Activated CD4-positive, alpha-beta memory T cell treated with anti-CD3 and anti-CD28 coated beads, Interleukin-2, amount 10 ng/mL, durations not matched to agents 7 days and 5 days (primary cell): ENCODE measurements at regions not wholly inside any gene's neighbourhood (a gene's known extent, or its start where the extent isn't known, plus 50 kb on each side); places are given as distances from the start of the nearest gene placed in this dataset.

ENCODE experiments used
- CTCF ChIA-PET: fragments of 350-600 bp; sonication (Branson Sonifier 250); formaldehyde crosslinking; loops from one replicate; lab custom pipeline; 2021; ENCODE audit warnings: antibody characterized with exemption, inconsistent platforms; lab: Charles Lee
- POLR2A ChIA-PET: fragments of 350-600 bp; sonication (Branson Sonifier 250); formaldehyde crosslinking; loops from one replicate; lab custom pipeline; 2021; ENCODE audit warnings: antibody characterized with exemption; lab: Charles Lee
- DNase-seq: peaks from one replicate; pipeline ENCODE4 v3.0.0-alpha.2; 2020
- H3K27ac Mint-ChIP-seq: one replicate; pipeline ENCODE4 v1.8.0; 2021; ENCODE audit warnings: mild to moderate bottlenecking, mixed read lengths
- H3K27me3 Mint-ChIP-seq: one replicate; pipeline ENCODE4 v1.8.0; 2021; ENCODE audit warnings: mixed read lengths
- H3K36me3 Mint-ChIP-seq: one replicate; pipeline ENCODE4 v1.8.0; 2021; ENCODE audit warnings: low read depth, mixed read lengths
- H3K4me1 Mint-ChIP-seq: one replicate; pipeline ENCODE4 v1.8.0; 2021; ENCODE audit warnings: mixed read lengths
- H3K4me3 Mint-ChIP-seq: one replicate; pipeline ENCODE4 v1.8.0; 2021; ENCODE audit warnings: mild to moderate bottlenecking, mixed read lengths
- H3K9me3 Mint-ChIP-seq: one replicate; pipeline ENCODE4 v1.8.0; 2021; ENCODE audit warnings: mixed read lengths

GRCh38 chr19:29277102-29277501, 64.2 kb upstream of the UQCRFS1 start:
- Mint-ChIP-seq H3K36me3 (peaks cover 3% of the 10 kb centered on the region), H3K4me3 (no peak overlapping the region), H3K27me3 (peaks cover 1% of the 10 kb centered on the region), H3K4me1 (peaks cover 10% of the 10 kb centered on the region), H3K27ac (no peak overlapping the region), H3K9me3 (no peaks in the 10 kb centered on the region)
- peak; percentile 65 for DNase-seq
- ChIA-PET CTCF (no interaction called here), POLR2A (no interaction called here)

- ChIA-PET CTCF (no interaction called here), POLR2A (no interaction called here)
- H3K27ac Mint-ChIP-seq, result no peak overlapping the region
- no peak for DNase-seq
- no peaks in the 10 kb centered on the region for H3K9me3 Mint-ChIP-seq
- no peak overlapping the region for H3K4me3 Mint-ChIP-seq
- peaks cover 3% of the 10 kb centered on the region for H3K36me3 Mint-ChIP-seq
- peaks cover 10% of the 10 kb centered on the region for H3K4me1 Mint-ChIP-seq
- H3K27me3 Mint-ChIP-seq, result peaks cover 5% of the 10 kb centered on the region
Observed at GRCh38 chr19:29278716-29279115, 65.8 kb upstream of the UQCRFS1 start.

GRCh38 chr19:29283366-29283765, 70.4 kb upstream of the UQCRFS1 start:
- peaks cover 2% of the 10 kb centered on the region for H3K4me1 Mint-ChIP-seq
- H3K4me3 Mint-ChIP-seq, result no peak overlapping the region
- CTCF ChIA-PET, result no interaction called here

GRCh38 chr19:29285187-29285687, 72.3 kb upstream of the UQCRFS1 start:
- H3K27ac Mint-ChIP-seq, result no peak overlapping the region
- no peak overlapping the region for H3K4me3 Mint-ChIP-seq
- no peaks in the 10 kb centered on the region for H3K36me3 Mint-ChIP-seq
- ChIA-PET CTCF (no interaction called here), POLR2A (no interaction called here)
- peaks cover 10% of the 10 kb centered on the region for H3K27me3 Mint-ChIP-seq
- H3K4me1 Mint-ChIP-seq, result peaks cover 2% of the 10 kb centered on the region
- DNase-seq, result no peak
- no peaks in the 10 kb centered on the region for H3K9me3 Mint-ChIP-seq

More at GRCh38 chr19:29283366-29283765, 70.4 kb upstream of the UQCRFS1 start:
- Mint-ChIP-seq H3K27ac (no peak overlapping the region), H3K36me3 (no peaks in the 10 kb centered on the region), H3K9me3 (no peaks in the 10 kb centered on the region), H3K27me3 (peaks cover 10% of the 10 kb centered on the region)
- DNase-seq, result no peak
- POLR2A ChIA-PET, result no interaction called here

GRCh38 chr19:29285878-29286277, 72.9 kb upstream of the UQCRFS1 start:
- no peaks in the 10 kb centered on the region for H3K9me3 Mint-ChIP-seq
- no peak for DNase-seq
- peaks cover 10% of the 10 kb centered on the region for H3K27me3 Mint-ChIP-seq
- H3K27ac Mint-ChIP-seq, result no peak overlapping the region
- H3K4me1 Mint-ChIP-seq, result peaks cover 2% of the 10 kb centered on the region
- H3K36me3 Mint-ChIP-seq, result no peaks in the 10 kb centered on the region
- no peak overlapping the region for H3K4me3 Mint-ChIP-seq
- ChIA-PET POLR2A (no interaction called here), CTCF (no interaction called here)

- peaks cover 14% of the 10 kb centered on the region for H3K27me3 Mint-ChIP-seq
- H3K9me3 Mint-ChIP-seq, result no peaks in the 10 kb centered on the region
- H3K4me3 Mint-ChIP-seq, result no peak overlapping the region
- peaks cover 2% of the 10 kb centered on the region for H3K4me1 Mint-ChIP-seq
- H3K27ac Mint-ChIP-seq, result no peak overlapping the region
- no peak for DNase-seq
- H3K36me3 Mint-ChIP-seq, result no peaks in the 10 kb centered on the region
- ChIA-PET POLR2A (no interaction called here), CTCF (no interaction called here)
Observed at GRCh38 chr19:29287061-29287460, 74.1 kb upstream of the UQCRFS1 start.

- DNase-seq, result no peak
- no peak overlapping the region for H3K27ac Mint-ChIP-seq
- no peaks in the 10 kb centered on the region for H3K36me3 Mint-ChIP-seq
- no peaks in the 10 kb centered on the region for H3K9me3 Mint-ChIP-seq
- CTCF ChIA-PET, result no interaction called here
- POLR2A ChIA-PET, result no interaction called here
- no peak overlapping the region for H3K4me3 Mint-ChIP-seq
- peaks cover 13% of the 10 kb centered on the region for H3K27me3 Mint-ChIP-seq
- H3K4me1 Mint-ChIP-seq, result peaks cover 2% of the 10 kb centered on the region
Observed at GRCh38 chr19:29288256-29288655, 75.3 kb upstream of the UQCRFS1 start.

GRCh38 chr19:29289020-29289419, 76.1 kb upstream of the UQCRFS1 start:
- CTCF ChIA-PET, result no interaction called here
- Mint-ChIP-seq H3K4me1 (peaks cover 4% of the 10 kb centered on the region), H3K36me3 (no peaks in the 10 kb centered on the region), H3K9me3 (no peaks in the 10 kb centered on the region), H3K27me3 (peaks cover 9% of the 10 kb centered on the region), H3K4me3 (no peak overlapping the region), H3K27ac (no peak overlapping the region)
- POLR2A ChIA-PET, result no interaction called here
- no peak for DNase-seq

- Mint-ChIP-seq H3K9me3 (no peaks in the 10 kb centered on the region), H3K27me3 (peaks cover 5% of the 10 kb centered on the region), H3K4me1 (peaks cover 5% of the 10 kb centered on the region), H3K27ac (no peak overlapping the region), H3K4me3 (no peak overlapping the region), H3K36me3 (no peaks in the 10 kb centered on the region)
- POLR2A ChIA-PET, result no interaction called here
- CTCF ChIA-PET, result no interaction called here
- DNase-seq, result no peak
Observed at GRCh38 chr19:29290853-29291252, 77.9 kb upstream of the UQCRFS1 start.

- CTCF ChIA-PET, result no interaction called here
- Mint-ChIP-seq H3K4me3 (no peak overlapping the region), H3K9me3 (no peaks in the 10 kb centered on the region), H3K27ac (no peak overlapping the region), H3K36me3 (no peaks in the 10 kb centered on the region), H3K27me3 (peaks cover 5% of the 10 kb centered on the region), H3K4me1 (peaks cover 5% of the 10 kb centered on the region)
- POLR2A ChIA-PET, result no interaction called here
- DNase-seq, result no peak
Observed at GRCh38 chr19:29292153-29292552, 79.2 kb upstream of the UQCRFS1 start.

GRCh38 chr19:29292562-29292961, 79.6 kb upstream of the UQCRFS1 start:
- DNase-seq, result no peak
- no peak overlapping the region for H3K4me3 Mint-ChIP-seq
- POLR2A ChIA-PET, result no interaction called here
- H3K9me3 Mint-ChIP-seq, result no peaks in the 10 kb centered on the region
- H3K27me3 Mint-ChIP-seq, result peaks cover 7% of the 10 kb centered on the region
- CTCF ChIA-PET, result no interaction called here
- H3K27ac Mint-ChIP-seq, result no peak overlapping the region
- H3K36me3 Mint-ChIP-seq, result no peaks in the 10 kb centered on the region
- peaks cover 5% of the 10 kb centered on the region for H3K4me1 Mint-ChIP-seq

GRCh38 chr19:29293292-29293691, 80.3 kb upstream of the UQCRFS1 start:
- Mint-ChIP-seq H3K4me3 (no peak overlapping the region), H3K27me3 (peaks cover 11% of the 10 kb centered on the region), H3K4me1 (peaks cover 5% of the 10 kb centered on the region), H3K36me3 (no peaks in the 10 kb centered on the region), H3K9me3 (no peaks in the 10 kb centered on the region), H3K27ac (no peak overlapping the region)
- ChIA-PET POLR2A (no interaction called here), CTCF (no interaction called here)
- no peak for DNase-seq

- Mint-ChIP-seq H3K27me3 (peaks cover 11% of the 10 kb centered on the region), H3K4me3 (no peak overlapping the region), H3K9me3 (no peaks in the 10 kb centered on the region), H3K27ac (no peak overlapping the region), H3K4me1 (peaks cover 5% of the 10 kb centered on the region), H3K36me3 (no peaks in the 10 kb centered on the region)
- no peak for DNase-seq
- CTCF ChIA-PET, result interaction anchor here (1.0 kb wide), 1 partner anchor 30 kb away, joined by 3 read pairs; no protein-coding TSS in a partner anchor
- POLR2A ChIA-PET, result no interaction called here
Observed at GRCh38 chr19:29293736-29294342, 80.9 kb upstream of the UQCRFS1 start.

- peaks cover 5% of the 10 kb centered on the region for H3K4me1 Mint-ChIP-seq
- no peak overlapping the region for H3K27ac Mint-ChIP-seq
- no peaks in the 10 kb centered on the region for H3K36me3 Mint-ChIP-seq
- ChIA-PET POLR2A (no interaction called here), CTCF (interaction anchor here (1.0 kb wide), 1 partner anchor 31 kb away, joined by 3 read pairs; no protein-coding TSS in a partner anchor)
- no peaks in the 10 kb centered on the region for H3K9me3 Mint-ChIP-seq
- no peak for DNase-seq
- H3K4me3 Mint-ChIP-seq, result no peak overlapping the region
- H3K27me3 Mint-ChIP-seq, result peaks cover 11% of the 10 kb centered on the region
Observed at GRCh38 chr19:29294343-29294811, 81.4 kb upstream of the UQCRFS1 start.
